ENCODE measurements at regions not wholly inside any gene's neighbourhood (a gene's known extent, or its start where the extent isn't known, plus 50 kb on each side); places are given as distances from the start of the nearest gene placed in this dataset.

DNA sequence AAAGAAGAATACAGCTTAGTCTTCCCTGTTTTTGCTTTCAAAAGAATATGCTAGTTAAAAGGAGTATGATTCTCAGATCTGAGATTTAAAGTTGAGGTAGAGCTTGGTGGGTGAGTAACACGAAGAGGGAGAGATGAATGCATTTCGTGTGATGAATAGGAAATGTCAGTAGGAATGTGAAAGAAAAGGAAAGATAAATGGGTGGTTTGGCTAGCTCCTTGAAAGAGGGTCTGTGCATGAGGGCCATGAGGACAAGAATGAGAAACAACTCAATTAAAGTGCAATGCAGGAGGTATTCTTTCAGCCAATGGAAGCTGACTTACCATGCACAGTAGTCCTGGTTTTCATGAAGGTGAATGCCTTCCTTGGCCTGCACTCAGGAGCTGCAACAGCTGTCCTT, 248.2 kb downstream of the HNMT start:
- Histone ChIP-seq H3K9me1 (replicated peaks; ENCODE audit: control insufficient read depth, extremely low read depth, insufficient read depth, low read length) (no peaks in the 10 kb centered on the region), H3K4me1 (ENCODE audit: control insufficient read depth, extremely low read depth, insufficient read depth, low read length) (peaks cover 11% of the 10 kb centered on the region), H3K79me2 (ENCODE audit: control insufficient read depth, insufficient read depth, low read length) (no peaks in the 10 kb centered on the region), H4K20me1 (replicated peaks; ENCODE audit: control insufficient read depth, extremely low read depth, insufficient read depth, low read length) (no peaks in the 10 kb centered on the region), H3K4me2 (ENCODE audit: insufficient read depth, low read length) (no peak overlapping the region), H3K9me3 (replicated peaks; ENCODE audit: control insufficient read depth, insufficient read depth, low read length) (no peaks in the 10 kb centered on the region), H2AFZ (ENCODE audit: low read depth, low read length) (no peak overlapping the region), H3K27me3 (ENCODE audit: control insufficient read depth in 2 of 2, insufficient read depth in 2 of 2, low read length in 2 of 2) (no peaks in the 10 kb centered on the region), H3K4me3 (replicated peaks in 1 of 3; ENCODE audit: insufficient read depth in 1 of 3, low read depth in 1 of 3, low read length in 3 of 3) (no peak overlapping the region), H3K9ac (replicated peaks; ENCODE audit: extremely low read depth, insufficient read depth, low read length) (no peak overlapping the region), H3K27ac (ENCODE audit: insufficient read depth, low read depth, low read length) (no peak overlapping the region), H3K36me3 (ENCODE audit: control insufficient read depth in 2 of 2, extremely low read depth in 1 of 2, insufficient read depth in 2 of 2, low read length in 2 of 2) (no peaks in the 10 kb centered on the region)
- DNase-seq (ENCODE audit: low read depth, low spot score) (no peak), FAIRE-seq (no peak)
- TF ChIP-seq FOS (IDR thresholded peaks at IDR 0.05; ENCODE audit: borderline replicate concordance, insufficient read depth, low read length) (no peak), POLR2A (IDR thresholded peaks at IDR 0.05; ENCODE audit: low read depth, low read length) (no peak)
- TF ChIP-seq, protein P1, sequence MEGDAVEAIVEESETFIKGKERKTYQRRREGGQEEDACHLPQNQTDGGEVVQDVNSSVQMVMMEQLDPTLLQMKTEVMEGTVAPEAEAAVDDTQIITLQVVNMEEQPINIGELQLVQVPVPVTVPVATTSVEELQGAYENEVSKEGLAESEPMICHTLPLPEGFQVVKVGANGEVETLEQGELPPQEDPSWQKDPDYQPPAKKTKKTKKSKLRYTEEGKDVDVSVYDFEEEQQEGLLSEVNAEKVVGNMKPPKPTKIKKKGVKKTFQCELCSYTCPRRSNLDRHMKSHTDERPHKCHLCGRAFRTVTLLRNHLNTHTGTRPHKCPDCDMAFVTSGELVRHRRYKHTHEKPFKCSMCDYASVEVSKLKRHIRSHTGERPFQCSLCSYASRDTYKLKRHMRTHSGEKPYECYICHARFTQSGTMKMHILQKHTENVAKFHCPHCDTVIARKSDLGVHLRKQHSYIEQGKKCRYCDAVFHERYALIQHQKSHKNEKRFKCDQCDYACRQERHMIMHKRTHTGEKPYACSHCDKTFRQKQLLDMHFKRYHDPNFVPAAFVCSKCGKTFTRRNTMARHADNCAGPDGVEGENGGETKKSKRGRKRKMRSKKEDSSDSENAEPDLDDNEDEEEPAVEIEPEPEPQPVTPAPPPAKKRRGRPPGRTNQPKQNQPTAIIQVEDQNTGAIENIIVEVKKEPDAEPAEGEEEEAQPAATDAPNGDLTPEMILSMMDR (IDR thresholded peaks at IDR 0.05; ENCODE audit: extremely low read depth in 1 of 2, insufficient read depth in 1 of 2, low read depth in 1 of 2, low read length in 2 of 2): no peak
- POLR2A ChIA-PET: no interaction called here
- no TSS peak for BruUV-seq (replicated peaks)
- dilution Hi-C loops (cut with MboI; ENCODE audit: extremely low pct_ligation_motif_present, low sequenced_read_pairs) (no loop called here), intact Hi-C loops (cut with micrococcal nuclease) (no loop called here)
- CTCF ChIA-PET: interaction anchor here (1.3 to 1.5 kb wide), 2 partner anchors 9 to 12 kb away, joined by 3 to 5 read pairs; no protein-coding TSS in a partner anchor

DNA sequence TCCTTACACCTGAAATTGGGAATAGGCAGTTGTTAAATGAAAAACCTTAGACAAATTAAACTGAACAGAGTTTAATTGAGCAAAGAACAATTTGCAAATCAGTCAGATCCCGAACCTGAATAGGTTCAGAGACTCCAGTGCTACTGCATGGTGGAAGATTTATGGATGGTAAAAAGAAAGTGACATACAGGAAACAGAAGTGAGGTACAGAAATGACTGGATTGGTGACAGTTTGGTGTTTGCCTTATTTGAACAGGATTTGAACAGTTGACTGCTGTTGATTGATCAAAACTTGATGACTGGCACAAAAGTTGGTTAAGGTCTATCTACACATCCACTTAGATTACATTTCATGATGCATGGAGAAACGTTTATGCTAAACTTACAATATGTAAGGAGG, 248.8 kb downstream of the HNMT start:
- intact Hi-C loops (cut with micrococcal nuclease): no loop called here
- H3K79me2 ChIP-seq (ENCODE audit: control insufficient read depth, insufficient read depth, low read length): no peaks in the 10 kb centered on the region
- no TSS peak for BruUV-seq (replicated peaks)

More for the DNA sequence above, 248.8 kb downstream of the HNMT start:
- Histone ChIP-seq H3K9me3 (replicated peaks; ENCODE audit: control insufficient read depth, insufficient read depth, low read length) (no peaks in the 10 kb centered on the region), H3K27me3 (ENCODE audit: control insufficient read depth in 2 of 2, insufficient read depth in 2 of 2, low read length in 2 of 2) (no peaks in the 10 kb centered on the region), H3K4me1 (ENCODE audit: control insufficient read depth, extremely low read depth, insufficient read depth, low read length) (peaks cover 11% of the 10 kb centered on the region), H2AFZ (ENCODE audit: low read depth, low read length) (no peak overlapping the region), H3K9ac (replicated peaks; ENCODE audit: extremely low read depth, insufficient read depth, low read length) (no peak overlapping the region), H3K36me3 (ENCODE audit: control insufficient read depth in 2 of 2, extremely low read depth in 1 of 2, insufficient read depth in 2 of 2, low read length in 2 of 2) (no peaks in the 10 kb centered on the region), H3K4me2 (ENCODE audit: insufficient read depth, low read length) (no peak overlapping the region), H4K20me1 (replicated peaks; ENCODE audit: control insufficient read depth, extremely low read depth, insufficient read depth, low read length) (no peaks in the 10 kb centered on the region), H3K4me3 (replicated peaks in 1 of 3; ENCODE audit: insufficient read depth in 1 of 3, low read depth in 1 of 3, low read length in 3 of 3) (no peak overlapping the region), H3K27ac (ENCODE audit: insufficient read depth, low read depth, low read length) (no peak overlapping the region), H3K9me1 (replicated peaks; ENCODE audit: control insufficient read depth, extremely low read depth, insufficient read depth, low read length) (no peaks in the 10 kb centered on the region)
- dilution Hi-C loops (cut with MboI; ENCODE audit: extremely low pct_ligation_motif_present, low sequenced_read_pairs): no loop called here
- DNase-seq (ENCODE audit: low read depth, low spot score) (no peak), FAIRE-seq (no peak)
- POLR2A ChIA-PET: no interaction called here
- TF ChIP-seq POLR2AphosphoS5 (IDR thresholded peaks at IDR 0.05; ENCODE audit: insufficient read depth, low read depth, low read length): no peak
- TF ChIP-seq, protein P2, sequence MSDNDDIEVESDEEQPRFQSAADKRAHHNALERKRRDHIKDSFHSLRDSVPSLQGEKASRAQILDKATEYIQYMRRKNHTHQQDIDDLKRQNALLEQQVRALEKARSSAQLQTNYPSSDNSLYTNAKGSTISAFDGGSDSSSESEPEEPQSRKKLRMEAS (IDR thresholded peaks at IDR 0.05; ENCODE audit: insufficient read depth, insufficient read length): no peak
- TF ChIP-seq, protein P1 (IDR thresholded peaks at IDR 0.05; ENCODE audit: extremely low read depth in 1 of 2, insufficient read depth in 1 of 2, low read depth in 1 of 2, low read length in 2 of 2): no peak
- TF ChIP-seq JUN (IDR thresholded peaks at IDR 0.05; ENCODE audit: borderline replicate concordance, insufficient read depth, insufficient read length, low read depth): no peak
- no peak for TF ChIP-seq FOS (IDR thresholded peaks at IDR 0.05; ENCODE audit: borderline replicate concordance, insufficient read depth, low read length)
- no peak for TF ChIP-seq POLR2A (IDR thresholded peaks at IDR 0.05; ENCODE audit: low read depth, low read length)
- TF ChIP-seq MYC (IDR thresholded peaks at IDR 0.05; ENCODE audit: low read depth, low read length): no peak
- no peak for TF ChIP-seq GATA2 (IDR thresholded peaks at IDR 0.05; ENCODE audit: insufficient read depth, insufficient read length, low read depth, low read length)
- no peak for TF ChIP-seq EZH2 (IDR thresholded peaks at IDR 0.05; ENCODE audit: borderline replicate concordance, low read depth, low read length, severe bottlenecking)
- CTCF ChIA-PET: interaction anchor here (1.3 to 1.5 kb wide), 2 partner anchors 8 to 11 kb away, joined by 3 to 5 read pairs; no protein-coding TSS in a partner anchor

All from endothelial cell of umbilical vein (primary cell).